ENCODE measurements at regions not wholly inside any gene's neighbourhood (a gene's known extent, or its start where the extent isn't known, plus 50 kb on each side); places are given as distances from the start of the nearest gene placed in this dataset.
"Not testable (repeated sequence)": the region's sequence is repeated elsewhere in the genome, so short reads cannot be mapped to it uniquely, and the experiment has no call there.

DNA sequence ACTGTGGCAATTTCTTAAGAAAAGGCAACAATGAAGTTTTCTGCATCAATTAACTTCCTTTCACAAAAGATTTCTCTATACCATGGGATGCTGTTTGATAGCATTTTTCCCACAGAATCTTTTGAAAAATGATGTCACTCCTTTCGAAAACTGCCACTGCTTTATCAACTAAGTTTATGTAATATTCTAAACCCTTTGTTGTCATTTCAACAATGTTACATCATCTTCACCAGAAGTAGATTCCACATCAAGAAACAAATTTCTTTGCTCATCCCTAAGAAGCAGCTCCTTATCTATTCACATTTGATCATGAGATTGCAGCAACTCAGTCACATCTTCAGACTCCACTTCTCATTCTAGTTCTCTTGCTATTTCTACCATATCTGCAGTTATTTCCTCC is 116.1 kb upstream of the KCND3 start:
- no peak for DNase-seq

DNA sequence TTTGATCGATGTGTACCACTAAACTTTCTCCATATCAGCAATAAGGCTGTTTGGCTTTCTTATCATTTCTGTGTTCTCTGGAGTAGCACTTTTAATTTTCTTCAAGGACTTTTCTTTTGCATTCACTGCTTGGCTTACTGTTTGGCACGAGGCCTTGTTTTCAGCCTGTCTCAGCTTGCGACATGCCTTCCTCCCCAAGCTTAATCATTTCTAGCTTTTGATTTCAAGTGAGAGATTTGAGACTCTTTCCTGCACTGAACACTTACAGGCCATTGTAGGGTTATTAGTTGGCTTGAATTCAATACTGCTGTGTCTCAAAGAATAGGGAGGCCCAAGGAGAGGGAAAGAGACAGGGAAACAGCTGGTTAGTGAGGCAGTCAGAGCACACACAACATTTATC is 120.6 kb upstream of the KCND3 start:
- DNase-seq: no peak

DNA sequence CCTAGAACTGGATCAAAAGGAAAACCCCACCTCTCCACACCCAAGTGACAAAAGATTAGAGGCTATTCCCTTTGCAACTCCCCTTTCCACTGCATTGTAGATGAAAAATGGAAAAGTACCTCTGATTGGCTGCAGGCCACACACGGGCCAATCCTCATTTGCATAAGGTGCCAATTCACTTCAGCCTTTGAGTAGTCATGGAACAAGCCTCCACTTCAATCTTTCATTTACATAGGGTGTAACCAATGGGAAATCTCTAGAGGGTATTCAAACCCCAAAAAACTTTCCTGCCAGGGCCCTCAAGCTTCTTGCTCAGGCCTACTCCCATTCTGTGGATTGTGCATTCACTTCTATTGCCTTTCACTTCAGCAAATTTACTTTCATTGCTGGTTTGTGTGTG is 122.3 kb upstream of the KCND3 start:
- no peak for DNase-seq

DNA sequence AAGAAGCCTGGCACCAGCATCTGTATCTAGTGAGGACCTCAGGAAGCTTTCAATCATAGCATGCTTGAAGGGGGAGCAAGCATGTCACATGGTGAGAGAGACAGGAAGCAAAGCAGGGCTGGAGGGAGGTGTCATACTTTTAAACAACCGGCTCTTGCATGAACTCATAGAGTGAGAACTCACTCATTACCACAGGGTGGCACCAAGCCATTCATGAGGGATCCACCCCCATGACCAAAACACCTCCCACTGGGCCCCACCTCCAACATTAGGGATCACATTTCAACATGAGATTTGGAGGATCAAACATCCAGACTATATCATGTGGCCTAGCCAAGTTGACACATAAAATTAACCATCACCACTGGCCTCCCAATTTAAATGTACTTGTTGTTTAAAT is 125.1 kb upstream of the KCND3 start:
- no peak for DNase-seq

DNA sequence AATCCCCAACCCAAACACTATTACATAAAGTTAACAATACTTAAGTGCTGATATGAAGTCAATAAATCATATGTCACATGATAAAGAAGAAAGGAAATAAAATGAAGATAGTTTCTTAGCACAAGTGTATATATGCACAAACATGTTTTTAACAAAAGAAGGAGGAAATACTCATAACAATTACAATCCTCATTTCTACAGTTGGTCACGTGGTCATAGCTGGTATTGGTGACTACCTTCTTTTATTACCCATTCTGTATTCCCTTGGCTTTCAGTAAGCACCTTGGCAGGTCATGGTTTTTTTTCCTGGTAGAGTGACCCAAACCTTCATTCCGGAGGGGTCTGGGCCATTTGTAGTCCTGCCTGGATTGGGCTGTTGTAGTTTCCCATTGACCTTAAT is 137.1 kb upstream of the KCND3 start:
- DNase-seq: no peak

DNA sequence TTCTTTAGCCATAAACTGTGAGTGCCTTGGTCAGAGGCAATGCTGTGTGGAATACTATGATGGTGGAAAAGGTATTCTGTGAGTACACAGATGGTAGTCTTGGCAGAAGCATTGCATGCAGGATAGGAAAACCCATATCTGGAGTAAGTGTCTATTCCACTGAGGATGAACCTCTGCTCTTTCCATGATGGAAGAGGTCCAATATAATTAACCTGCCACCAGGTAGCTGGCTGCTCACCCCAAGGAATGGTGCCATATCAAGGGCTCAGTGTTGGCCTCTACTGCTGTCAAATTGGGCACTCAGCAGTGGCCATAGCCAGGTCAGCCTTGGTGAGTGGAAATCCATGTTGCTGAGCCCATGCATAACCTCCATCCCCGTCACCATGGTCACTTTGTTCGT is 138.1 kb upstream of the KCND3 start:
- DNase-seq: not testable (repeated sequence)

DNA sequence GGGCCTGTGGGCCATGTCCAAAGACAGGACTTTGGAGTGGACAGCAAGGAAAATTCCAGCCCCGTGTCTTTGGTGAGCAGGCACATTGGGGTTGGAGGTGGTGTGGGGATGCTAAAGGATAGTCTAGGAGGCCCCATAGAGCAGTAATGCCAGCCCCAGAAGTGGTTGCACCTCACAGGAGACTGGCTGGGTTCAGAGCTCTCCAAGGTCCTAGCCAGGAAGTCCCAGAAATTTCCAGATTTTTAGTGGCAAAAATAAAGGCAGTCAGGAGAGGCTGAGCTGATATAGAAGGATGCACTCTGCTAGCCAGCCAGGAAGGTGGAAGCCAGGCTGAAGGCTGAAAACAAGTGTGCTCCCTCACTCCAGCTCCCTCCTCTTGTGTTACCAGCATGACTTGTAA is 144.0 kb upstream of the KCND3 start:
- DNase-seq: no peak

DNA sequence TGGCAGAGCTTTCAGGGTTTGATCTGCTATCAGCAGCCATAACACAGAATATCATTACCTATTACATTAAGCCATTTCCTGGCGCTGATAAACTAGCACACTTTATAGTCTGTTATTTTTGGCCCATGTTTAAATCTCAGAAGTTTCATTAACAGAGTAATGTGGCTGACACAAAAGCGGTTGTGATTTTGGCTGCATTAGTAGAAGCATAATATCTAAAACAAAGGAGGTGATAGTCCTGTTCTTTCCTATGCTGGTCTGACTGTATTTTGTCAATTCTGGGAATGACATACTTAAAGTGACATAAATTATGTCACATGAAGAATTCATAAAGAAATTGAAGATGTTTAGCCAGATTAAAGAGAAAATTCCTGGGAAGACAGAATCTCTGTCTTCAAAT is 151.3 kb upstream of the KCND3 start:
- DNase-seq: no peak

DNA sequence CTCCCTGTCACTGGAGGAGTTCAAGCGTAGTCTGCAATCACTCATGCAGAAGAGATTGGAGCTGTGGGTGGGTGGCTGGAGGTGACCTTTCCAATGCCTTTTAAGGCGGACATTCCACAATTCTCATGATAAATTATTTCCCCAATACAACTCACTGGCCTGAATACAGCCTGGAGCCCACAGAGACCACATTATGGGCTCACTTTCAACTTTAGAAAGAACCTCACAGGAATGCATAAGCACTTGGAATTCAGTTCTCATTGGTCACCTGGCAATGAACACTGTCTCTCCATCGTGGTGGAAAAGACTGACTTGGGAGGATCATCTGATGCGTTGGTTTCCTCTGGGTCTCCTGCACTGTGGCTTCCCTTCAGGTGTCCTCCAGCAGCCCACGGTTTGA is 151.8 kb upstream of the KCND3 start:
- DNase-seq: no peak

DNA sequence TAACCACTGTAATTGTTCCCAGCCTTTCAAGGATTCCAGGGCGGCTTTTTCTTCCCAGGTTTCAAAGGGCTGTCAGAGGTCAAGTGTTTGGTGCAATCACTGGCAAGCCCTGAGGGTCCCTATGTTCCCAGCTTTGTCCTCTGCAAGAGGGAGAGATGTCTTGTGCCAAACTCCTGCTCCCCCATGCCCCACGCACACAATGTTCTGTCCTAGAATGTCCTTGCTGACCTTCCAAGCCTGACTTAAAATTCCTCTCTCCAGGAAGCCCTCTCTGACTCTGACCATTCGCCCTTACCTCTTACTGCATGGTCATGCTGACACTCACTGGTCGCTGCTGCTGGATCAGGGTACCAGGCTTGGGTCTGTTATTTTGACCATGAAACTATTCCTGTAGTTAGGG is 152.5 kb upstream of the KCND3 start:
- DNase-seq: no peak

DNA sequence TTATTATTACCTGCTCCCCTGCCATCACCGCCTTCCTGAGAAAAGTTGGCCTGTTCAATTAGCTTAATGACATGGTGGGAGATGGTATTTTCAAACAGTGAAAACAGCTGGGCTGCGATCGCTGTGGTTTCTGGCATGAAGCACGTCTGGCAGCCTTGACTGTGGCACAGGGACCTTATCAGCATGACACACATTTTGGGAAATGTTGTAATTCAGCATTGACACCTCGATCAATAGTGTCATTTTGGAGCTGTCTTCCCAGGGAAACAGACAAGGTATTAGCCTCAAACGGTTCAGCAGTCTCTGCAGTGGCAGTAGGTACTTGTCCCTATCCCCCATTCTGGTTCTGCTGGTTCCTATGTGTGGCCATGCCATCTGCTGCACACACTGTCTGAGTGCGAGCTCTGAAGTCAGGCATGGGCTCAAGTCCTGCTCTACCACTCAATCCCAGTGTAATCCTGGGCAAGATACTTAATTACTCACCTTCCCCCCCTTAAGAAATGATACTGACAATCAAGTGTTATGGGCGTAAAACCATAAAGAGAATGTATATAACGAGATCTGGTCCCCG is 154.5 kb upstream of the KCND3 start:
- no peak for DNase-seq

DNA sequence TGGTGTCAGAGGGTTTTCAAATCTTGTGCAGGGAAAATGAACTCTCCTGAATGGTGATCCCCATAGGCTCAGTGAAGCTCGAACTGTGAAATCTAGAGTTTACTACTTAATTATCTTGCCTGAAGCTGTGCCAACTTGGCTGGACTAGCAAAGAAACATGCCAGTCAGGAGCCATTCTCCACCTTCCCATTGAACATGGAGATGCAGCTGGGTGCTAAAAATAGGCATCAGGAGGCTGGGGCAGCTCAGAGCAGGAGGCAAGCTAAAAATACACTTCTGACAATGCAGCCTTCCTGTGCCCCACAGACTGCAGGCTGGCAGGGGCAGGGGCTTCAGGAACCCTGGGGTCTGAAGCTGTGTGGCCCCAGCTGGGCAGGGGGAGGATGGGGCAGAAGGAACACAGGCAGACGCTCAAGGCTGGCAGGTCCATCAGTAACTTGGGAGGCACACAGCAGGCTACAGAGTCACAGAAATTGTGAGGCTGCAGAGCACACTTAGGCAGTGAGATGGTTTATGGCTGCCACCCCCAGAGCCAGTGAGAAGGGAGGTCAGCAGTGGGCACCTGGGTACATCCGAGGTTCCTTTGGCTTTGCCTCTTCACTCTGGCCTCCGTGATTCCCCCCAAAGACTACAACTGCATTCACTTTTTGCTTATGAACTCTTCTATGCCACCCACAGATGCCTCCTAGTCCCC is 155.4 kb upstream of the KCND3 start:
- no peak for DNase-seq

DNA sequence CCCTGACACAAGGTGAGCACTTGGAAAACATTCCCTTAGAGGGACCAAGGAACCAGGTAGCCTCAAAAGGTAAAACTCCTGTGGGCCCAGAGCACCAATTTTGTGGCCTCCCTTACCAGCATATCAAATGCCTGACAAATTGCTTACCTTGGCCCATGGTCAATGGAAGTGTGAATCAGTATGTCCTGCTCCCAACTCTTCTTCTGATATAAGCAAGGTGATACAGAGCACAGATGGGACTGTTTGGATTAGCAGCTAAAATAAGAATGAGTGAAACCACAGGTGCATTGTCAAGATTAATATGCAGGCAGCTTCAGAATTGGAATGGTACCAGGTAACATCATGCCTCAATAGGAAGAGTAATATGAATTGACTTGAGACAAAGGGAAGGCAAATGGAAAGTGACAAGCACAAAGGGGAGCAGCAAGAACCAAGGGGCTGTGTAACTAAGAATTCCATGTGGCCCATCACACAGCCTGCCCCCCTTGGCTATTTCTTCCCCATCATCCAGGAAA is 156.8 kb upstream of the KCND3 start:
- no peak for DNase-seq

DNA sequence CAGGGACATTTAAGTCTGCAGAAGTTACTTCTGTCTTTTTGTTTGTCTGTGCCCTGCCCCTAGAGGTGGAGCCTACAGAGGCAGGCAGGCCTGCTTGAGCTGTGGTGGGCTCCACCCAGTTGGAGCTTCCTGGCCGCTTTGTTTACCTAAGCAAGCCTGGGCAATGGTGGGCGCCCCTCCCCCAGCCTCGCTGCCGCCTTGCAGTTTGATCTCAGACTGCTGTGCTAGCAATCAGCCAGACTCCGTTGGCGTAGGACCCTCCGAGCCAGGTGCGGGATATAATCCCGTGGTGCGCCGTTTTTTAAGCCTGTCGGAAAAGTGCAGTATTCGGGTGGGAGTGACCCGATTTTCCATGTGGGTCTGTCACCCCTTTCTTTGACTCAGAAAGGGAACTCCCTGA is 170.7 kb upstream of the KCND3 start:
- not testable (repeated sequence) for DNase-seq

DNA sequence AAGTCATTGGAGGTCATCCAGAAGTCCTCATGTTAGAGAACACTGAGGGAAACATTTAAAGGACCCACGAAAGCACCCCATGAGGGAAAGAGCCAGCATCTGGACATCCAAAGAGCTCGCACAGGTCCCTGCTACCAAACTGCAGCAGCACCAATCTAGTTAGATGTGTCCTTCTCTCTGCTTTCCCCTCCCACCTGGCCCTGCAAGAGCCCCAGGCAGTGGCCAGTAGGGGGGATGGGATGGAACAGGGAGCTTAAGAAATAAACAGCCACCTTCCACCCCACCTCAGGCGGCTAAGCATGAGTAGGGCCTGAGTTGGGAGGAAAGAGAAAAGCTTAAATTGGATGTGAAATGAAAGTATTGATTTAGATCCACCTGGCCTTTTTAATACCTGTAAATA is 175.9 kb upstream of the KCND3 start:
- no peak for DNase-seq

DNA sequence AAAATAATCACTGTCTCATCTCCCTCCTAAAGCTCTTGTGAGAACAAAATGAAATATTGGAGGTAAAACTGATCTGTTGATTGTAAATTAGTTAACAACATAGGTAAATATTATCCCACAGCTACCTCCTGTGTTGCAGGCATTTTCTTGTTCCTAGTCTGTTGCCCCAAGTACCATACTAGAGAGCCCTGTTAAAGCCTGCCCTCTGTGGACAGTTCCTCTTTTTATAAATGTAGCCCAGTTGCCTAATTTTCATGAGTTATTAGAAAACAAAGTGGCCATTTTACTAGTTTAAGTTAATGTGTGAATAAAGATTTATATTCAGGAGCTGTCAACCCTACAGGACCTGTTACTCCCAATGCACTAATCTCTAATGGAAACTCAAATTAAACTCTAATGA is 180.0 kb upstream of the KCND3 start:
- DNase-seq: no peak

DNA sequence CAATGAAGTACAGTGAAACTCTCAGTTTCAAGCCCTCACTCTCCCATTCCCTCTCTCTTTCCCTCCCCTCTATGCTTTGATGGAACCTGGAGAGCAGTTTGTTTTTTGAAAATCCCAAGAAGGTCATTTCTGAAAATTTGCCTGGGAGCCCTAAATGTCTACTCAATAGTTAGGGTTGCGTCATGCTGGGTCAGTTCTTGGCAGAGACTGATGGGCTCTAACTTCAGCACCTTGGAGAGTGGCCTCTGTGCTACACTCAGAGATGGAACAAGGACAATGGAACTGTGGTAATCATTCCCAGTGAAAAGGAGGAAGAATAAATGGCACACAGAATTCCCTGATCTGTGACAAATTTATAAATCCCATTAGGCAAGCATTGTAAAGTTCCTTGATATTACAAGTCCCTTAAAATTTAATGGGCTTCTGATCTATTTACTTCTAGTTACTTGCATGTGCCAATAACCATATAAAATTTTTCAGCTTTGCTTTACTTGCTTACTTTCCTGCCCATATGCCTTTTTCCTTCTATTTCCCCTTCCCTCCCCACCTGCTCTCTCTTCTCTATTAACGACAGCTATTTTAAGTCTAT is 182.9 kb upstream of the KCND3 start:
- DNase-seq: peak; percentile 13

DNA sequence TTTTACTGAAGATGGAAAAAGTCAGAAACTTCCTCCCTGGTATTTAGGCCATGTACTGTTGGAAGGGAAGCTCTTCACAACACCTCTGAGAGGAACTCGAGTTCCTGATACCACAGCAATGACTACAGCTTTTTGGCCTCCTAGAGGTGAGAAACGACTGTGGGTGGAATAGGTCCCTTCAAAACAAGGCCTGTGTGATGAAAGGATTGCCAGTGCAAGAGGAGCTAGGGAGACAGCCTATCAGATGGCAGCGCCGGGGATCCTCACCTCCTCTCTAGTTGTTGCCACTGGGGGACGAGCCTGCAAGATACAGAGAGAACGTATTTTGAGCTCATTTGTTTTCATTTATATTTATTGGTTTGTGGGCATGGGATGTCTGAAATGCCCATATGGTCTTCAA is 187.8 kb upstream of the KCND3 start:
- no peak for DNase-seq

DNA sequence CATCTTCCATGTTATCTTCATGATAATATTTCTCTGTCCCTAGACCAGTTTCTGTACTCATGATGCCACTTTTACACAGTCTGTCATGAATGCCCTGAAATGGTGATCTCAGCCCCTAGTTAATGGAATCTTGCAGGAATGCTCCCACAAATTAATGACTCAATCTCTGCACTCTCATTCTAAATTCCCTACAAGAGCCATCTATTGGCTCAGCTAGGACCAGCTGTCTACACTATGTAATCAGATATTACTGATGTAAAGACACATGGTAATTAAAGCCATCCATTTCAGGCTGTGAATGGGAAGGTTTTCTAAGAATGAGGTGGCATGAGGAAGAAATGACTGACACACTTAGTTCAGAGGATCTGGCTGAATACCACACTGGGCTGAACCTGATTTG is 199.1 kb upstream of the KCND3 start:
- DNase-seq: no peak

DNA sequence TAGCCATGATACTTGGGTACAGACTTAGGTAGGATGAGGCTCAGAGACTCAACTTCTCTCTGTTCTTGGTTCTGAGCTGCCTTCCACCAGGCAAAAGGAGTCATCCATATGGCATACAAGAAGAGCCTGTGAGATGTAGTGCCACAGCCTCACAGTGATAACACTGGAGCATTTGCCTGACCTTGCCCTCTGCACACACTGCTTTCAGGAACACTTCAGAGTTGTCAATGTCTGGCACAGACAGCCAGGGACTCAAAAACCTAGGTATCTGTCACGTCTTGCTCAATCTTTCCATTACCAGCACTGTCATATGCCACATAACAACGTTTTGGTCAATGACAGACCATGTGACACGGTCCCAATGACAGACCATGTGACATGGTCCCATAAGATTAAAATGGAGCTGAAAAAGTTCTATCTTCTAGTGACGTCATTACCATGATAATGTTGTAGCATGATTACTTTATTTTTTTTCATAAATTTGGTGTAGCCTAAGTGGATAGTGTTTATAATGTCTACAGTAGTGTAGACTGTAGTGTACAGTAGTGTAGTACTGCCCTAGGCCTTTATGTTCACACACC is 199.9 kb upstream of the CTTNBP2NL start:
- no peak for DNase-seq

DNA sequence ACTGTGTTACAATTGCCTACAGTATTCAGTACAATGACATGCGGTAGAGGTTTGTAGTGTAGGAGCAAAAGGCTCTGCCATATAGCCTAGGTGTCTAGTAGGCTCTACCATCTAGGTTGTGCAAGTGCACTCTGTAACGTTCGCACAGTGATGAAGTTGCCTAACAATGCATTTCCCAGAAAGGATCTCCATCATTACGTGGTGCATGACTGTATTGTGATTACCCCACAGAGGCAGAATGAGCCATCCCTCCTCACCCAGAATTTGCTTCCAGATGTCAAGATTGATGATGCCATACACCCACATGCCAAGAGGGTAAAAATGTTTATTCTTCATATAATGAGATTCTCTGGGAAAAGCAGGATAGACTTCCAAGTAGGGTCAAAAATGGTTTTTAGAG is 199.3 kb upstream of the CTTNBP2NL start:
- no peak for DNase-seq

DNA sequence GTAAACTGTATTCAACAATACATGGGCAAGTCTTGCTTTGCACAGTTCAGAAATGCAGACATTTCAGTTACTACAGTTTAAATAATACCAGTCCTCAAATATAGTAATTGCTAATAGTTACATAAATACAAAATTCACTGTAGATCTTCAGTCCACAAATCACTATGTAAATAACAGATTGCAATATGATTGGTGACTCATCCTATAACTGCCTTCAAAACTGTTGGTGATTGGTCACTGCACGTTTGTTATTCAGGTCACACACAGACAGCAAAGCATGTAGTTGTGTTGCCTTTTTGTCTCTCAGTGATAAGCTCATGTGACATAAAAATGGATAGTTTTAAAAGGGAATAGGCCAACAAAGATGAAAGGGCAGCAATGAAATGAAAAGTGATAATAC is 186.5 kb upstream of the CTTNBP2NL start:
- no peak for DNase-seq

DNA sequence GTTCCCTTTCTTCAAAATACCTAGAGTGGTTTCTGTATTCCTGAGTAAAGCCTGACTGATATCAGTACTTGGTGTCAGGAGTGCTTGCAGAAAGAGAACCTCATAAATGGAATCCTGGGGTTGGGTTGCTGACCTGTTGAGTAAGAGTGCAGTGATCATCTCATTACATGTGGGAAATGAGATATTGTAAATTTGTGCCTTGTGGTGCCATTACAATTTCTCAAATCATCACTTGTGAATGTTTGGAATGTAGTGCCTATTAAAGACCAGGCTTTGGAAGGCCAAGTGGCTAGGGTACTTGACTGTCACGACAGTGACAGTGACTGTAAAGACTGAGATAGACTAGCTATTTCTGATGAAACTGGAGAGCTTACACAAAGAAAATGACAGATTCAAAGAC is 176.7 kb upstream of the CTTNBP2NL start:
- DNase-seq: no peak

DNA sequence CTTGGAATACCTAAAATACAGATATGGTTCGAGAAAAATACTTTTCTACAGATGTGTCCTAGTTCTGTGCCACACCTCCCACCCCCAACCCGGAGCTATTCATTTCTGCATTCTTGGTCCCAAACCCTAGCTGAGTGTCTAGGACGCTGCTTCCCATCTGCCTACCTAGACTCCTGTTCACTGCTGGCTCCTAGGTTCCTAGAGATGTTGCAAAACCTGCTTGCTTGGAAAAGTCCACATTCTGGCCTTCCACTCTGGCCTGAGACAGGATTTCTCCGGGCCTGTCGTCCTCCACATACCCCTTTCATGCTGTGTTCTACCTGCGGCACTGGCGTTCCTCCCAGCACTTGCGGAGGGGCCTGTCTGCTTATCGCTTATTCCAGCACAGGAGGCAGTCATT is 165.8 kb upstream of the CTTNBP2NL start:
- DNase-seq: no peak

Data from amniotic stem cell (primary cell).